HEK293 (cell line): ENCODE measurements at regions not wholly inside any gene's neighbourhood (a gene's known extent, or its start where the extent isn't known, plus 50 kb on each side); places are given as distances from the start of the nearest gene placed in this dataset.

Experiments
- CTCF ChIP-seq: fragments of 450-650 bp; formaldehyde crosslinking; IDR thresholded peaks from 2 replicates; pipeline ENCODE4 v1.5.1; 2016; ENCODE audit warnings: missing biosample characterization, missing genetic modification characterization
- ZBTB48 ChIP-seq: fragments of 450-650 bp; formaldehyde crosslinking; IDR thresholded peaks from 2 replicates; pipeline ENCODE4 v1.5.1; 2016; ENCODE audit warnings: missing biosample characterization, missing genetic modification characterization

GRCh38 chr6:19715167-19715551, 122.0 kb upstream of the ID4 start:
- TF ChIP-seq CTCF = no peak
- no peak for TF ChIP-seq ZBTB48 (tag by site-specific recombination)
